Neuronal stem cell (in vitro differentiated cells): ENCODE measurements at regions not wholly inside any gene's neighbourhood (a gene's known extent, or its start where the extent isn't known, plus 50 kb on each side); places are given as distances from the start of the nearest gene placed in this dataset.
A peak's percentile ranks its signal among the peaks of the same experiment; 100 is the strongest.

ENCODE experiments used
- DNase-seq: peaks from one replicate; pipeline ENCODE4 v3.0.0-alpha.2; 2013; ENCODE audit warnings: low spot score
- H2AFZ ChIP-seq: one replicate; pipeline ENCODE4 v1.6.1; 2013; ENCODE audit warnings: mild to moderate bottlenecking, low read length, inconsistent platforms
- H2AK5ac ChIP-seq: 2 replicates; pipeline ENCODE4 v1.6.1; 2013; ENCODE audit warnings: low read depth, mild to moderate bottlenecking, inconsistent platforms, low read length, moderate library complexity, mixed read lengths
- H2BK120ac ChIP-seq: 2 replicates; pipeline ENCODE4 v1.6.1; 2013; ENCODE audit warnings: low read depth, mild to moderate bottlenecking, inconsistent platforms, low read length, moderate library complexity, mixed read lengths
- H2BK12ac ChIP-seq: one replicate; pipeline ENCODE4 v1.6.1; 2013; ENCODE audit warnings: low read length, inconsistent platforms
- H2BK15ac ChIP-seq: 2 replicates; pipeline ENCODE4 v1.6.1; 2013; ENCODE audit warnings: mild to moderate bottlenecking, low read length, inconsistent platforms, mixed read lengths
- H2BK5ac ChIP-seq: one replicate; pipeline ENCODE4 v1.6.1; 2013; ENCODE audit warnings: inconsistent platforms, mild to moderate bottlenecking, low read length, moderate library complexity
- H3K14ac ChIP-seq: one replicate; pipeline ENCODE4 v1.6.1; 2013; ENCODE audit warnings: low read length, inconsistent platforms
- H3K18ac ChIP-seq: 2 replicates; pipeline ENCODE4 v1.6.1; 2013; ENCODE audit warnings: low read length, inconsistent platforms
- H3K23ac ChIP-seq: 2 replicates; pipeline ENCODE4 v1.6.1; 2013; ENCODE audit warnings: low read depth, mild to moderate bottlenecking, mixed read lengths, low read length, inconsistent platforms; ENCODE audit not compliant: poor library complexity
- H3K27ac ChIP-seq: replicated peaks from 3 replicates; pipeline ENCODE4 v1.5.1; 2013; ENCODE audit warnings: low read length, inconsistent platforms
- H3K27me3 ChIP-seq, 3 experiments: 2 replicates each; pipeline ENCODE4 v1.6.1; 2013; ENCODE audit warnings: low read length in 3 of 3, mild to moderate bottlenecking in 2 of 3, inconsistent platforms in 1 of 3, low read depth in 1 of 3, mixed read lengths in 1 of 3, moderate library complexity in 1 of 3; ENCODE audit not compliant: control insufficient read depth in 3 of 3, insufficient read depth in 3 of 3
- H3K36me3 ChIP-seq, 2 donors: replicated peaks in 1 of 2; 2 replicates each; pipeline ENCODE4 v1.6.1; 2013; ENCODE audit warnings: low read length in 2 of 2; ENCODE audit not compliant: control insufficient read depth in 2 of 2, insufficient read depth in 2 of 2
- H3K4ac ChIP-seq: 2 replicates; pipeline ENCODE4 v1.6.1; 2013; ENCODE audit warnings: inconsistent platforms, mild to moderate bottlenecking, low read length, moderate library complexity
- H3K4me1 ChIP-seq, 2 donors: 1 replicate in 1 of 2; 2 replicates in 1 of 2; pipeline ENCODE4 v1.6.1; 2013; ENCODE audit warnings: low read length in 2 of 2, low read depth in 1 of 2; ENCODE audit not compliant: control insufficient read depth in 2 of 2, insufficient read depth in 1 of 2
- H3K4me2 ChIP-seq: one replicate; pipeline ENCODE4 v1.6.1; 2013; ENCODE audit warnings: mild to moderate bottlenecking, low read length, inconsistent platforms; ENCODE audit not compliant: insufficient read depth, poor library complexity, severe bottlenecking
- H3K4me3 ChIP-seq, 2 donors: 2 replicates each; pipeline ENCODE4 v1.5.1; 2013; ENCODE audit warnings: low read length in 2 of 2, mild to moderate bottlenecking in 2 of 2, inconsistent platforms in 1 of 2, moderate library complexity in 1 of 2
- H3K79me1 ChIP-seq: one replicate; pipeline ENCODE4 v1.6.1; 2013; ENCODE audit warnings: low read depth, mild to moderate bottlenecking, inconsistent platforms, low read length, moderate library complexity
- H3K9ac ChIP-seq: one replicate; pipeline ENCODE4 v1.6.1; 2013; ENCODE audit warnings: mild to moderate bottlenecking, low read depth, low read length, inconsistent platforms; ENCODE audit not compliant: poor library complexity
- H3K9me3 ChIP-seq, 2 donors: replicated peaks in 1 of 2; 2 replicates each; pipeline versions ENCODE3 to v1.6.1; 2013; ENCODE audit warnings: low read length in 2 of 2, mild to moderate bottlenecking in 2 of 2, inconsistent platforms in 1 of 2, low read depth in 1 of 2, mixed read lengths in 1 of 2, moderate library complexity in 1 of 2; ENCODE audit not compliant: control insufficient read depth in 2 of 2, insufficient read depth in 1 of 2
- H4K8ac ChIP-seq: one replicate; pipeline ENCODE4 v1.6.1; 2013; ENCODE audit warnings: low read depth, mild to moderate bottlenecking, inconsistent platforms, low read length, moderate library complexity
- H4K91ac ChIP-seq: one replicate; pipeline ENCODE4 v1.6.1; 2013; ENCODE audit warnings: low read length, low read depth, mild to moderate bottlenecking, inconsistent platforms; ENCODE audit not compliant: poor library complexity
- WGBS, 2 donors: extraction: QIAGEN DNeasy Blood & Tissue Kit; methylation state at CpG; one replicate each; pipeline ENCODE4 v1.1.7; 2013; ENCODE audit warnings: missing lambda C conversion rate in 2 of 2, mixed read lengths in 1 of 2; ENCODE audit not compliant: insufficient read length in 2 of 2, insufficient replicate concordance in 1 of 2; ENCODE audit errors: extremely low coverage in 2 of 2; 5-methylcytosine and 5-hydroxymethylcytosine counted together

DNA sequence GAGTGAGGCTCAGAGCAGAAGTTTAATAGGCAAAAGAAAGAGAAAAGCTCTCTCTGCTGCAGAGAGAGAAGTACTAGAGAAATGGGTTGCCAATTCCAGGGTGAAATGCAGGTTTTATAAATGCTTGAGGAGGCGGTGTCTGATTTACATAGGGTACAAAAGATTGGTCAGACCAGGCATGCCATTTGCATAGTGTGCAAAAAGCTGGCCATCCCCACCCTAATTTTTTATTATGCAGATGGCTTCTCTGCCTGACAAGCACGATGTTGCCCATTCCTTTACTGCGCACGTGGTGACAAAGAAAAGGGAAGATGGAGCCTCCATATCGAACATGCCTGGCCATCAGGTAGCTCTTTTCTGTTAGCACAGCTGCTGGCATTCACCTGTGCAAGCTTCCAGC lies 209.3 kb upstream of the PPFIA2 start:
- Histone ChIP-seq H2AFZ (no peak overlapping the region), H3K4ac (no peak overlapping the region), H3K9ac (no peak overlapping the region), H3K4me2 (no peak overlapping the region), H3K36me3 (no peaks in the 10 kb centered on the region), H3K18ac (no peak overlapping the region), H3K14ac (peak overlapping the region; percentile 40), H3K27ac (no peak overlapping the region), H3K4me1 (no peaks in the 10 kb centered on the region), H3K79me1 (no peaks in the 10 kb centered on the region), H2BK12ac (no peak overlapping the region), H4K8ac (peak overlapping the region; percentile 6), H4K91ac (no peak overlapping the region), H3K9me3 (no peaks in the 10 kb centered on the region), H3K23ac (no peak overlapping the region), H3K27me3 (no peaks in the 10 kb centered on the region), H2AK5ac (no peak overlapping the region), H3K4me3 (no peak overlapping the region), H2BK5ac (no peak overlapping the region), H2BK120ac (no peak overlapping the region), H2BK15ac (no peak overlapping the region)
- DNase-seq: no peak
- no CpG with 5 or more reads among the region's 5 CpGs for WGBS, 2 donors

DNA sequence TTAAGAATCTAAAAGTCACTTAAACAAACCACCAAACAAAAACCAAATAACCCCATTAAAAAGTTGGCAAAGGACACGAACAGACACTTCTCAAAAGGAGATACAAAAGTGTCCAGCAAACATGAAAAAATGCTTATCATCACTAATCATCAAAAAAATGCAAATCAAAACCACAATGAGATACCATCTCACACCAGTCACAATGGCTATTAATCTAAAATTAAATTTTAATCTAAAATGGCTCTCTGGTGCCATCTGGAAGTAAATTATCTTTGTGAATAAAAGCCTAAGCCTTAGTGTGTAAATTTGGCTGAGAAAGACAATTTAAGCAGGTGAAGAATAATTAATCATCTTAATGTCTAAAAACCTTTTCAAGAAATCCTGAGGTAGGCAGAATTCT lies 204.5 kb upstream of the PPFIA2 start:
- H3K9ac ChIP-seq: no peak overlapping the region
- no CpG with 5 or more reads among the region's 1 CpG for WGBS, 2 donors
- DNase-seq: no peak

DNA sequence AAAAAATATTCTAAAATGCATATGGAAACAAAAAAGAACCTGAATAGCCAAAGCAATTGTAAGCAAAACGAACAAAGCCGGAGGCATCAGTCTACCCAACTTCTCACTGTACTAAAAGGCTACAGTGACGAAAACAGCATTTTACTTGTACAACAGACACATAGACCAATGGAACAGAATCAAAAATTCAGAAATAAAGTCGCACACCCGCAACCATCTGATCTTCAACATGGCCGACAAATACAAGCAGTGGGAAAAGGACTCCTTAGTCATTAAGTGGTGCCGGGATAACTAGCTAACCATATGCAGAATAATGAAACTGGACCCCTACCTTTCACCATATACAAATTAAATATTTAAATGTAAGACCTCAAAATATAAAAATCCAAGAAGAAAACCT lies 203.9 kb upstream of the PPFIA2 start:
- H3K4me2 ChIP-seq: no peak overlapping the region
- no peak for DNase-seq
- H3K9ac ChIP-seq: no peak overlapping the region
- H2AK5ac ChIP-seq: no peak overlapping the region
- H4K8ac ChIP-seq: no peak overlapping the region
- whole genome bisulfite sequencing, 2 donors: no CpG with 5 or more reads among the region's 7 CpGs
- no peaks in the 10 kb centered on the region for H3K9me3 ChIP-seq
- no peak overlapping the region for H3K23ac ChIP-seq
- no peak overlapping the region for H2AFZ ChIP-seq
- no peaks in the 10 kb centered on the region for H3K27me3 ChIP-seq
- no peak overlapping the region for H3K18ac ChIP-seq
- no peaks in the 10 kb centered on the region for H3K36me3 ChIP-seq
- no peak overlapping the region for H4K91ac ChIP-seq
- no peak overlapping the region for H3K4me3 ChIP-seq
- no peak overlapping the region for H3K4ac ChIP-seq
- no peak overlapping the region for H3K27ac ChIP-seq
- no peak overlapping the region for H2BK120ac ChIP-seq
- H2BK15ac ChIP-seq: no peak overlapping the region
- H3K4me1 ChIP-seq: no peaks in the 10 kb centered on the region
- H3K14ac ChIP-seq: no peak overlapping the region
- no peak overlapping the region for H2BK5ac ChIP-seq
- no peaks in the 10 kb centered on the region for H3K79me1 ChIP-seq
- no peak overlapping the region for H2BK12ac ChIP-seq

More for the DNA sequence above, 204.5 kb upstream of the PPFIA2 start:
- no peaks in the 10 kb centered on the region for H3K4me1 ChIP-seq
- H2BK120ac ChIP-seq: no peak overlapping the region
- H3K27me3 ChIP-seq: no peaks in the 10 kb centered on the region
- no peaks in the 10 kb centered on the region for H3K36me3 ChIP-seq
- H3K4me2 ChIP-seq: no peak overlapping the region
- no peak overlapping the region for H3K27ac ChIP-seq
- no peaks in the 10 kb centered on the region for H3K79me1 ChIP-seq
- H2BK15ac ChIP-seq: no peak overlapping the region
- no peak overlapping the region for H3K4me3 ChIP-seq
- H3K18ac ChIP-seq: no peak overlapping the region
- H3K23ac ChIP-seq: no peak overlapping the region
- no peak overlapping the region for H2AFZ ChIP-seq
- no peak overlapping the region for H3K4ac ChIP-seq
- H3K14ac ChIP-seq: no peak overlapping the region
- H2BK12ac ChIP-seq: no peak overlapping the region
- H2AK5ac ChIP-seq: no peak overlapping the region
- no peak overlapping the region for H2BK5ac ChIP-seq
- no peaks in the 10 kb centered on the region for H3K9me3 ChIP-seq
- no peak overlapping the region for H4K91ac ChIP-seq
- no peak overlapping the region for H4K8ac ChIP-seq

DNA sequence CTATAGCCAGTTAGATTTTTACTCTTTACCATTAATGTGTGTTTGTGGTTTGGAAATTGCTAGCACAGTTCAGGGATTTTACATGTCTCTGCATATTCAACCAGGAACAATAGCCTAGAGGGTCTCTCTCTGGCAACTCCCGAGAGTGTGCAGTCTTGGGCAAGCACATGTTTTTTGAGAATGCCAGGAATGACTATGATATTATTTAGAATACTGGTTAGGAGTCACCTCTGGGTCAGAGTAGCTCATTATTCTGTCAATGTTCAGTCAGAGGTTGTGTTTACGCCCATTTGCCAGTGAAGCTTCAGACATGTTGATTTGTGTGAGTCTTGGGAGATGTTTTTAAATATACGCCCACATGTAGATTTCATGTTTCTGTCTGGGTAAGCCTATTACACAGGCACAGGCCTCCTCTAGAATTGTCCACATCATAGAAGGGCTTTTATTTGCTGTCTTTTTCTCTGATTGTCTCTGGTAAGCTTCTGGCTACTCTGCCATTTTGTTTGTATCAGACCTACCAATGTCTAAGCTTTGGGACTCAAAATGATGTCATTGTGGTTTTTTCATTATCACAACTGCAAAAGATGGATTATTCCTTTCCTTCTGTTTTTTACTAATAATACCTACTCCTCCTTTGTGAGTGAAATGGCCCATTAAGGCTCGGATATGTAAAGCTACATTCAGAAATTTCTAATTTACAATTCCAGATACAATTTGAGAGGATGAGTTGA lies 203.1 kb upstream of the PPFIA2 start:
- H2BK5ac ChIP-seq: no peak overlapping the region

More for the DNA sequence above, 203.1 kb upstream of the PPFIA2 start:
- WGBS, 2 donors: no CpG with 5 or more reads among the region's 4 CpGs
- Histone ChIP-seq H4K8ac (no peak overlapping the region), H3K9ac (no peak overlapping the region), H3K18ac (no peak overlapping the region), H3K4me3 (no peak overlapping the region), H3K4me2 (no peak overlapping the region), H3K27me3 (no peaks in the 10 kb centered on the region), H3K4me1 (no peaks in the 10 kb centered on the region), H3K23ac (no peak overlapping the region), H3K79me1 (no peaks in the 10 kb centered on the region), H2BK15ac (no peak overlapping the region), H3K36me3 (no peaks in the 10 kb centered on the region), H2BK120ac (no peak overlapping the region), H4K91ac (no peak overlapping the region), H3K14ac (no peak overlapping the region), H2AFZ (peak overlapping the region; percentile 25), H3K27ac (no peak overlapping the region), H2BK12ac (no peak overlapping the region), H3K9me3 (no peaks in the 10 kb centered on the region), H3K4ac (no peak overlapping the region), H2AK5ac (no peak overlapping the region)
- DNase-seq: no peak
